ENCODE measurements at regions not wholly inside any gene's neighbourhood (a gene's known extent, or its start where the extent isn't known, plus 50 kb on each side); places are given as distances from the start of the nearest gene placed in this dataset.

DNA sequence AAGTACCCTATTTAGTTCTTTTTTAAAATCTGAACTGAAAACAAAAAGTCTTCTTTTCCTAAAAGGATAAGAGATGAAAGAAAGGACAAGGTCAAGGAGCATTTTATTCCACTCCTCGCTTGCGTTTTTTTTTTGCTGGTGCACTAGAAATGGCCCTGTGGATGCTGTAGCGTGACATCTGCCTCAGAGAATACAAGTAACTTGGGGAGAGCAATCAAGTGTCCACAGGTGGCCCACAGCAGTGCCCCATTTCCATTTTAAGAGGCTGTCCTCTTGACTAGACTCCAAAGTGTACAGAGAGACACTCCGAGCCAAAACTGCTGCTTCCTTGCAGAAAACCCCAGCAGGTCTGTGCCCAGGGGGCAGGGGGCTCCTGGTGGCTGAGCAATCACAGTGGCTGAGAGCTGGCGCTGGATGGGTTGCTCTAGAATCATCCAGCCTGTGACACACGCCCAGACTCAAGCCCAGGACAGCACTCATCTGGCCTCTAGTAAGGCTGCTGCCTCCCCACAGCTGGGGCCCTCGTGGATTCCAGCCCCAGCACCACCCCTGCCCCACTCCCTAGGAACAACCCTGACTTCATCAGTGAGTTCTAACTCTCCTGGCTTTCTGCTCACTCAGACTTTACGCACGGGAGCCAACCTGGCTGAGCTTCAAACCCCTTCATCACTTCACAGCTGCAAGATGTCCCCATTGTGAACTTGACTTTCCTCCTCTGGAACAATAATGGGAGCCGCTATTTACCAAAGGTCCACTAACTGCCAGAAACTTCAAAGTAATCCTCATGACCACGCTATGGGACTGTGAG, 71.1 kb upstream of the SPATA12 start:
- Mint-ChIP-seq H3K4me1 (peaks cover 27% of the 10 kb centered on the region), H3K27me3 (ENCODE audit: low read depth) (peaks cover 12% of the 10 kb centered on the region), H3K36me3 (no peaks in the 10 kb centered on the region), H3K27ac (no peak overlapping the region), H3K4me3 (no peak overlapping the region), H3K9me3 (no peaks in the 10 kb centered on the region)
- DNase-seq (ENCODE audit: low spot score in 2 of 2, unreplicated experiment in 2 of 2), result no peak
- TF ChIP-seq, protein P1, sequence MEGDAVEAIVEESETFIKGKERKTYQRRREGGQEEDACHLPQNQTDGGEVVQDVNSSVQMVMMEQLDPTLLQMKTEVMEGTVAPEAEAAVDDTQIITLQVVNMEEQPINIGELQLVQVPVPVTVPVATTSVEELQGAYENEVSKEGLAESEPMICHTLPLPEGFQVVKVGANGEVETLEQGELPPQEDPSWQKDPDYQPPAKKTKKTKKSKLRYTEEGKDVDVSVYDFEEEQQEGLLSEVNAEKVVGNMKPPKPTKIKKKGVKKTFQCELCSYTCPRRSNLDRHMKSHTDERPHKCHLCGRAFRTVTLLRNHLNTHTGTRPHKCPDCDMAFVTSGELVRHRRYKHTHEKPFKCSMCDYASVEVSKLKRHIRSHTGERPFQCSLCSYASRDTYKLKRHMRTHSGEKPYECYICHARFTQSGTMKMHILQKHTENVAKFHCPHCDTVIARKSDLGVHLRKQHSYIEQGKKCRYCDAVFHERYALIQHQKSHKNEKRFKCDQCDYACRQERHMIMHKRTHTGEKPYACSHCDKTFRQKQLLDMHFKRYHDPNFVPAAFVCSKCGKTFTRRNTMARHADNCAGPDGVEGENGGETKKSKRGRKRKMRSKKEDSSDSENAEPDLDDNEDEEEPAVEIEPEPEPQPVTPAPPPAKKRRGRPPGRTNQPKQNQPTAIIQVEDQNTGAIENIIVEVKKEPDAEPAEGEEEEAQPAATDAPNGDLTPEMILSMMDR (IDR thresholded peaks at IDR 0.05; ENCODE audit: unreplicated experiment), result no peak

DNA sequence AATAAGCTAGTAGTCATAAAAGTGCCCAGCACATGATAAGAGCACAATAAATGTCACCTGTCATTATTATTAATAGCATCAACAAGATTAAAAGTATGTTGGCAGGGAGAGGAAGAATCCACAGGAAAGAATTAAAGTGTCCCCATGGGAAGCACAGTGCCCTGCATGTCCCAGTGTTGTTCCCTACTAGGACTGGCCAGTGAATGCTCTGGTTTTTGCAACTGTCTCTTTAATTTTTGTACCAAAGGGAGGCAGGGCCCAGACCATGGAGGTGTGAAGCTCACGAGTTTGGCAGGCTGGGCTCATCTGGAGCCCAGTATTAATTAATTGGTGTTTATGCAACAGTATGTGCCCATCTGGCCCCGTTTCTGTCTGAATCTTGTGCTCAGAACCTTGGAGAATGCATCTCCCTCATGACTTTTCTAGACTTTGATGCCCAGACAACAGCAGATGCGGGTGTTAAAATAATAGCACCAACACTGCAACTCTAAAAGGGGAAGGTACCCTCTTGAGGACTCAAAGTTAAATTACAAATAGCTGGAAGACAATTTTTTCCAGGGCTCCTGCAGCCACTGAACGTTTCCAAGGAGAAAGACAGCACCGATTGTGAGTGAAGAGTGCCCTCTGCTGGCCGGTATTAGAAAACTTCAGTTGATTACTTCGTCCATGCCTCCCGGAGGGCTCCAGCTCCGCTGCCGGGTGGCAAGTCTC, 71.9 kb upstream of the SPATA12 start:
- TF ChIP-seq, protein P1 (IDR thresholded peaks at IDR 0.05; ENCODE audit: unreplicated experiment), result peak; percentile 96
- peak; percentile 72 to 87 for DNase-seq (ENCODE audit: low spot score in 2 of 2, unreplicated experiment in 2 of 2)
- Mint-ChIP-seq H3K4me1 (peaks cover 28% of the 10 kb centered on the region), H3K27ac (no peak overlapping the region), H3K9me3 (no peaks in the 10 kb centered on the region), H3K27me3 (ENCODE audit: low read depth) (peaks cover 12% of the 10 kb centered on the region), H3K36me3 (no peaks in the 10 kb centered on the region), H3K4me3 (no peak overlapping the region)

DNA sequence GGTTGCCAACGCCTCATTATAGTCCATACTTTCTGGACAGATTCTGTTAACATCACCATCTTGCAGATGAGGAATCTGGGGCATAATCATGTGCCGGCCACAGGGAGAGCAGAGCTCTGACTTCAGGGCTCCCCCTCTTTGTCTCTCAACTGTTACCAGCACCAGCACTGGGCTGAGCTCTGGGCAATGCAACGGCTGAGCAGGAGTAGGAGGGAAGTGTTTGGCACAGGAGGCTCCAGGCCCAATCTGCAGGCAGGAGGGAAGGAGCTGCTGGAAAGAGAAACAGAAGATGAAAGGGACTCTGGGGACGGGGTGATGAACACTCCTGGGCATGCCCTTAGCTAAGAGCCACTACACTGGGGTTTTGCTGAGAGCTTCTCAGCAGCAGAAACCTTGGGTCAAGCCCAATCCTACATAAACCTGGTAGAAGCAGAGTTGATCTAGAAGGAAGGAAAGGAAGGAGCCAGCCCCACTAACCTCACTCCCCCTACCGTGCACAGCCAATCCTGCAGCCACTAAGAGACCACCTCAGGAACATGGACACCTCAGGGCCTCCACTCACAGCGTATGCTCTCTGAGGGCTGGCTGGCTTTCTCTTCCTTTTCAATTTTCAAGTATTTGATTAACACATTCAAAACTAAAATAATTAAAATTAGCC, 73.1 kb upstream of the SPATA12 start:
- H3K4me3 Mint-ChIP-seq, result no peak overlapping the region
- DNase-seq (ENCODE audit: low spot score in 2 of 2, unreplicated experiment in 2 of 2), result no peak
- peaks cover 28% of the 10 kb centered on the region for H3K4me1 Mint-ChIP-seq
- no peaks in the 10 kb centered on the region for H3K9me3 Mint-ChIP-seq
- no peak overlapping the region for H3K27ac Mint-ChIP-seq
- TF ChIP-seq, protein P1 (IDR thresholded peaks at IDR 0.05; ENCODE audit: unreplicated experiment), result peak; percentile 30
- peaks cover 12% of the 10 kb centered on the region for H3K27me3 Mint-ChIP-seq (ENCODE audit: low read depth)
- no peaks in the 10 kb centered on the region for H3K36me3 Mint-ChIP-seq

DNA sequence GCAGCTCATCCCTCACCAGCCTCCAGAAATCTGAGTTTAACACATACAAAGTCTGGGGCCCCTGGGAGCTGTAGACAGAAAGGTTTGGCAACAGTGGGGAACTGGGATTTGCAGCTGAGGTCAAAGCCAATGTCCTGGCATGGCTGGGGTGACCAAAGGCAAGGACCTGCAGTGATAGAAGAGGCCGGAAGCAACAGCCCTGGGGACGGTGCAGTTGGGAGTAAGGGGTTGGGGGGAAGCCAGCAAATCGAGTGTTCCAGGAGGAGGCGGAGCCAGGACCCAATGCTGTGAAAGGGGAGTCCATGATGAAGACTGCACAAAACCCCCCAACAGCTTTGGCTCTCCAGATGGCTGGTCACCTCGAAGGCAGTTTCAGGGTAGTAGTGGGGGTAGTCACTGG, 74.1 kb upstream of the SPATA12 start:
- peaks cover 28% of the 10 kb centered on the region for H3K4me1 Mint-ChIP-seq
- H3K36me3 Mint-ChIP-seq, result no peaks in the 10 kb centered on the region
- no peak overlapping the region for H3K4me3 Mint-ChIP-seq
- TF ChIP-seq, protein P1 (IDR thresholded peaks at IDR 0.05; ENCODE audit: unreplicated experiment), result no peak
- H3K27ac Mint-ChIP-seq, result no peak overlapping the region
- no peak for DNase-seq (ENCODE audit: low spot score in 2 of 2, unreplicated experiment in 2 of 2)
- H3K27me3 Mint-ChIP-seq (ENCODE audit: low read depth), result peaks cover 12% of the 10 kb centered on the region
- no peaks in the 10 kb centered on the region for H3K9me3 Mint-ChIP-seq

DNA sequence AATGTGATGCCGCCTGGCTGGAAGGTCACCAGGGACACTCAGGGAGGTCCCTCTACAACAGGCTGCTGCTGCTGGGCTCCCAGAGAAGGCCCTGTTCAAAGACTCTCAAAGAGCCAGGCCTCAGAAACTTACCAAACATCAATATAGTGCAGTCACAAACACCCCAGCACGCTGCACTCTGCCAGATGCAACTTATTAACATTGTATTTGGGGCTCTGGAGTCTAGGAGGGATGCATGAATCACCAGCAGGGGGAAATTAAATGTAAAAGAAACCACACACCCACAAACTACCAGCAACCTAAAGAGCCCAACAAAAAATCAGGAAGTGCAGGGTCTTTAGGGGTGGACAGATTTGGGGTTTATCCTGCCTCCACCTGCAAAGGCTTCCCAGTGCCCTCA, 74.6 kb upstream of the SPATA12 start:
- TF ChIP-seq, protein P1 (IDR thresholded peaks at IDR 0.05; ENCODE audit: unreplicated experiment), result no peak
- Mint-ChIP-seq H3K27me3 (ENCODE audit: low read depth) (peaks cover 10% of the 10 kb centered on the region), H3K9me3 (no peaks in the 10 kb centered on the region), H3K27ac (peak overlapping the region; percentile 11), H3K4me1 (peaks cover 27% of the 10 kb centered on the region), H3K4me3 (no peak overlapping the region), H3K36me3 (no peaks in the 10 kb centered on the region)
- no peak for DNase-seq (ENCODE audit: low spot score in 2 of 2, unreplicated experiment in 2 of 2)
